Muscle of back (tissue), 3 donors: ENCODE measurements at regions not wholly inside any gene's neighbourhood (a gene's known extent, or its start where the extent isn't known, plus 50 kb on each side); places are given as distances from the start of the nearest gene placed in this dataset.

Experiments
- DNase-seq, 3 donors: peaks; one replicate each; pipeline versions ENCODE4 v3.0.0 to v3.0.0-alpha.2; 2013

DNA sequence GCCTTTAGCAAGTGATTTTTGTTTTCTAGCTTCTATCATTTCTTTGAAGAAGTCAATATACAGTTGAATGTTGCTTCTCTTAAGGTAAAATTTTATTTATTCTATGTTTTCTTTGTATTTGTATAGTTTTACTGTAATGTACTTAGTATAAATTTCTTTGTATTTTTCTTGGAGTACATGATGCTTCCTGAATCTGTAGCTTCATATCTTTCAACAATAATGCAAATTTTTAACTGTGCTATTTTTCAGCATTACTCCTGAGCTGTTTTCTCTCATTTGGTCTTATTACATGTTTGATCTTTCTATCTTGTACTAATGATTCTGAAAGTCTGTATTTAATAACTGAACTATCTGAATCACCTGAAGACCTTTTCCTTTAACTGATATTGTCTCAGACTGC, 253.9 kb upstream of the NXPH2 start:
- DNase-seq: no peak

DNA sequence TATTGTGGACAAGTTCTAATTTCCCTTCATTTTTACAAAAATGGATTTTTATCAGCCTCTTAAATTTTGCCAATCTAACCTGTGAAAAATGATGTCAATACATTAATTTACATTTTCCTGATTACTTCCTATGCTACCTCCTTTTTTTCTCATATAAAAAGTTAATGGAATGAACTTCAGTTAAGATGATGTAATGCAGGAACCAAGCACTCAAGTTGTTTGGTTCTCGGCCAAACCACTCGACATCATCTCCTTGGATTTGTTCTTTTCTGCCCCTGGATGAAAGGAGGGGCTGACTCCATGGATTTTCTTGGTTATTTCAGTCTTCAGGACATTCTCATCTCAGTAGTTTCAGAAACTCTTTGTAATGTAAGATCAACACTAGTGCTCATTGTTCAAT, 253.1 kb upstream of the NXPH2 start:
- peak in 2 of 3 donors; percentile 1 to 39 for DNase-seq

DNA sequence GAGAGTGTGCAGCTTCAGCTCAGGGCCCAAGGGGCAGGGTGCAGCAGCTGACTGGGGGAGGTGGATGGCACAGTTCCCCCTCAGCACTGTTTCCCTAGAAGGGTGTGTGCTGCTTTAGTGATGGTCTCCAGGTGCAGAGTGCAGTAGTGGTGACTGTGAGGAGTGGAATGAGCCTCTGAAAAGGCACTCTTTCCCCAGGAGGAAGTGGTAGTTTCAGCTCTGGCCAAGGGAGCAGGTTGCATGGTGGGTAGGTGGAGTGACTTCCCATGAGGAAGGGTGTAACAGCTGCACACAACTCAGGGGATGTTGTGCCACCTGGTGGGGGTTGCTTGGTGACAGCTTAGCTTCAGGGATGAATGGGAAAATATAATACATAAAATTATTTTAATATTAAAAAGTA, 251.5 kb upstream of the NXPH2 start:
- DNase-seq: peak in 1 of 3 donors; percentile 2

DNA sequence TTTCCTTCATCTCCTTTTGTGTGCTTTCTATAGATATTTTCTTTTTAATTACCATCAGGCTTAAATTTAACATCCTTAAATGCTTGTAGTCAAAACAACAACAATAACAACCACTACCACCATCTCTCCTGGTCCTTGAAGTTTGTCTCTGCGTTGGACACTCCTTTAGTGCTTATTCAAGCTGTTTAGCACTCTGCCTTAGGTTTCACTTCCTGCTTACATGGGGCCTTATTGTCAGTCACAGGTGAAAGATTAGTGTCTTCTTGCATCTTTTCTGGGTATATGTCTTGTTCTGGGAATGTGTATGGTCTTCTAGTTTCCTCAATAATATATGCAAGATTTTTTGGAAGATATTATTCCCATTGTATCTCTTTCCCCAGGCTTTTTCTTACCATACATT, 240.1 kb upstream of the NXPH2 start:
- no peak for DNase-seq

DNA sequence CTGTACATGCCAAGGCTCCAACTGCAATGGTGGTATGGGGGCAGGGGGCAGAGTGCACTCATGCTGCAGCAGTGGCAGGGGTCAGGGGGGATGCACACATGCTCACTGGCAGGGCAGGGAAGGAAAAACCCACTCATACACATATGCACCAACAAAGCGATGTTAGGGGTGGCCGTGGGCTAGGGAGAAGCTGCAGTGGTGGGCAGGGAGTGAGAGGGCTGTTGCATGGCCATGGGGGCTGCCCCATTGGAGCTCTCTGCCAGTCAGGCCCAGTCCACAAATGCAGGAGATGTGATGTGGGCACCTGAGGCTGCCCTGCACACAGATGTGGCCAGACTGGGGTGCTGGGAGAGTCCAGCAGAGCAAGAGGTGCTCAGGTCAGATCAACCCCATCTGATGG, 238.1 kb upstream of the NXPH2 start:
- DNase-seq: no peak

DNA sequence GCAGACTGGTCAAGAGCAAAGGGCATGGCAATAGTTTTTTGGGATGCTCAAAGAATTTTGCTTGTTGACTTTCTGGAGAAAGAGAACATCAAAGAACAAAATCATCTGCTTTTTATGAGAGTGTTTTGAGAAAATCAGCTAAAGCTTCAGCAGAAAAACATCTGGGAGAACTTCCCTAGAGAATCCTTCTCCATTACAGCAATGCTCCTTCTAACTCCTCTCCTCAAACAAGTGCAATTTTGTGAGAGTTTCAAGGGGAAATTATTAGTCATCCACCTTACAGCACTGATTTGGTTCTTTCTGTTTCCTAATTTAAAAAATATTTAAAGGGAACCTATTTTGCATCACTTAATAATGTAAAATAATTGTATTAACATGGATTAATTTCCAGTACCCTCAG, 226.9 kb upstream of the NXPH2 start:
- peak in 1 of 3 donors; percentile 9 for DNase-seq

DNA sequence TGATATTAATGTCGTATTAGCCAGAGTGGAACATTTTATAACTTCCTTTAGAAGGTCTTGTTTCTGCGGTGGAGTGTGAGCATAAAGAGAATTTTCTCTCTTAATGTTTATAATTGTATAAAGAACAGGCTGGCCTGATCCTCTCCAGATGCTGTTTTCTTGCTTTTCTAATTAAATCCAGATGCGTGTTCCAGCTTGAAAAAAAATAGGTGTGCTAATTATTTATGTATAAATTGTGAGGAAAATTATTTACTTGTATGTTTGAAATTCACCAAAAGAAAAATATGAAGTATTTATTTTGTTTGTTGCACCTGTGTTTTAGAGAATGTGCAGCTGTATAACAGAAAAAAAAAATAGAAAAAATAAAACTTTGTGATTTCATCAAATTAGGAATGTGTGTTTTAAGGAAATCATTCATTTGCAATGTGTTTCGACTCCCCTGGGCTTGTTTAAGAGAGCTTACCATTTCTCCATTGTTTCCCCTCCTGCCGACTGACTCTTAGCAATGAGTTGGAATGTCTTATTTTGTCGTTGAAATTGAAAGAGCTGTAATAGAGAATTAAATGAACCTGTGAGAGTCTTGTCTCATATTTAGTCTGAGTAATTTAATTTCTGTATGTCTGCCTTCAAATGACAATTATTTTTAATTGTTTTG, 220.1 kb upstream of the NXPH2 start:
- peak; percentile 8 to 25 (median 16) for DNase-seq

DNA sequence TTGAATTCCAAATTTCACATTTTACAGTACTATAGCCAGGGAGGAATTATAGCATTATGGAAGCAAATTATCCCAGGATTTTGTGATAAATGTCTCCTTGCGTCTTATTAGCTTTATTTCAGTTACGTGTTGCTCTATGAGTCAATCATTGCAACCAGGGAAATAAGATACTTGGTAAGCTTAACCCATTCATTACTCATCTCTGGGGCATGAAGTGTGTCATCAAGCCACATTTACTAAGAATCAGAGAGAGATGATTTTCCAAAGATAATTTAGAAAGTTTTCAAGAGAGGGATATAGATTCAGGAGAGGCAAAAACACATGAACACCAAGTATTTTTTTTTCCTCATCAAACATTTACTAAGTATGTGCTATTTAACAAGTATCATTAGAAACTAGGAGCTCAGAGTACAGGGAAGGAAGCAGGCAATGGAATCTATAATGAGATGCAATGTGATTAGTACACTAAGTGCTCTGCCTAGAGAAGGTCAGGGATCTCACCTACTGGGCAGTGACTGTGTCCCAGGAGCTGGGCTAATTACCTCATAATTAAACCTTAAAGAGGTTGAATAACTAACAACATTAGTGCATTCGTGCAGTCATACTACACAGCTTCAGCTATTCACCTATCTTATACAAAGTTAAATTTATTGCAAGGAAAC, 217.8 kb upstream of the NXPH2 start:
- DNase-seq: peak in 1 of 3 donors; percentile 62

DNA sequence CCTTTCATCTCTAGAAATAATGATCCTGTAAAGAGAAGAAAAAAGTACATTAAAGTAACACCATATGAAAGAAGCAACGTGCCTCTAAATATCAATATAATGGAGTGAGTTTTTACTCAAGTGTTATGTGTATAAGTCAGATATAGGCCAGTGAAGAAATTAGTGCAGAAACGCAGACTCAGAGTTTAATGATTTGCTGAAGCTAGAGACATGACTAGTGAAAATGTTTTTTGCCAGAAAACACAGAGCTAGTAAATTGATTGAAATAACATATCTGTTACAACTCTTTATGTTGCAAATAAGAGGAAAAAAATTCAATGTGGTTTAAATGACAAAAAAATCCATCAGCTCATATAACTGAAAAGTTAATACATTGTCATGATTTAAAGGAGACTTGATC, 217.2 kb upstream of the NXPH2 start:
- DNase-seq: no peak

DNA sequence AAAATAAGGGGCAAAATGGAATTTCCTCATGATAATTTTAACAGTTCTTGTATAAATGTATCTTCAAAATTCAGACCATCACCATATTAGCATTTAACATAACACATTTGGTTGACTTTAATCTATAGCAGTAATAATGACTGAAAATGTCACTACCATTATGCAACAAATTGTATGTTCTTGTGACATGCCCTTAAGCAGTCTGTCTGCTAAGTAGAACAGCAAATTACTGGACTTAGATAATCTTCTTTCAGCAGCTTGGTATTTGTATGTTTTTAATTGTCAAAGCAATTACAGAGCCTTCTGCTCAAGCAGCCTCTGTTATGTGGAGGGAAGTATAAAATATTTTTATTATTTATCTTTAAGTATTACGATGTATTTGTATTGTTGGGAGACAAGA, 214.3 kb upstream of the NXPH2 start:
- DNase-seq: no peak

DNA sequence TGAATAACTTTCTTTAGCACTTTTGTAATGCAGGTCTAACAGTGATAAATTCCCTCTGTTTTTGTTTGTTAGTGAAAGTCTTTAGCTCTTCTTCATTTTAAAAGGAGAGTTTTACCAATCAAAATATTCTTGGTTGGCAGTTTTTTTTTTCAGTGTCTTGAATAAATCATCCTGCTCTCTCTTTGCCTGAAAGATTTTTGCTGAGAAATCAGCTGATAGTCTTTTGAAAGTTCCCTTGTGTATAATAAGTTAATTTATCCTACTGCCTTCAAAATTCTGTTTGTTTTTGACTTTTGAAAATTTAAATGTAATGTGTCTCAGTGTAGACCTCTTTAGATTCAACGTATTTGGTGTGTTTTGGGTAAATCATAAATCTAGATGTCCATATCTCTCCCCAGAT, 205.7 kb upstream of the NXPH2 start:
- DNase-seq: no peak

DNA sequence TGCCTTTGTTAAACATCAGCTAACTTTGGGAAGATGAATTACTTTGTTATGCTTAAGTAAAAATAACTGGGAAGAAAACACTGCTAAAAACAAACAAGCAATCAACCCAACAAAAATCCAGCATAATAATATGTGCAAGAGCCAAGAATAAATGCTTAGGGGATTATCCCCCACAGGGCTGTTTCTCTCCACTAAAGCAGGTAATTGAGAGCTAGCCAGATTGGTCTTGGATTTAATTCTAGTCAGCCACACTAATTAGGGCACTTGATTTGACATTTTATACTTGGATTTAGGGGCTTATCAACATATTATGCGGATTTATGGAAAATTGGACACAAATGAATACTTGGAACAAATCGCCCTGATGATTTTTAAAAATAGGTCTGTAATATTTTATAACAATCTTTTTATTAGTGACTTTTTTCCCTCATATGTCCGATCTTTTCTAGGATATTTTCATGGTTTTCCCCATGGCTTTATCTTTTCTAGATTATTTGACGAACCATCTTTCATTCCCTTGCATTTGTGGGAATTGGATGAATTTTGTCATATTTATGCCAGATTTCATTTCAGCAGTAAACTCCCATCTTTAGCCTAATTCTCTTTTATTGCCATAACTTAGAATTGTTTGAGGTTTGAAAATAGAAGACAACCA, 199.1 kb upstream of the NXPH2 start:
- peak; percentile 9 to 56 (median 25) for DNase-seq

DNA sequence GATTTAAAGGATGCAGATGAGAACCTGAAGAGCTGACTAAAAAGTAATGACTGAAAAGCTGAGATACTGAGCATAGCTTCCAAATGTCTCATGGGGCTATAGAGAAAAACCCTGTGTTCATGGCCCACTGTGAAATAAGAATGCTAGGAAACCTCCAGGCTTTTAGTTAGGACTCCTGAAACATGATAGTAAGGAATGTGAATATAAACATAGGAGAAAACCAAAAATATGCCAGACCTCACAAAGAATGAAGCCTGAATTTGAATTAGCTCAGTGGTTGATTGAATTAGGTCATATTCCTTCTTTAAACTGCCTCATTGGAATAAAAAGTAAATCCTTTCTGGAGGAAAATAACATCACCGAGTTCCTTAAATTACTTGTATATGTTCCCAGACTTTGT, 194.5 kb upstream of the NXPH2 start:
- peak in 1 of 3 donors; percentile 78 for DNase-seq

DNA sequence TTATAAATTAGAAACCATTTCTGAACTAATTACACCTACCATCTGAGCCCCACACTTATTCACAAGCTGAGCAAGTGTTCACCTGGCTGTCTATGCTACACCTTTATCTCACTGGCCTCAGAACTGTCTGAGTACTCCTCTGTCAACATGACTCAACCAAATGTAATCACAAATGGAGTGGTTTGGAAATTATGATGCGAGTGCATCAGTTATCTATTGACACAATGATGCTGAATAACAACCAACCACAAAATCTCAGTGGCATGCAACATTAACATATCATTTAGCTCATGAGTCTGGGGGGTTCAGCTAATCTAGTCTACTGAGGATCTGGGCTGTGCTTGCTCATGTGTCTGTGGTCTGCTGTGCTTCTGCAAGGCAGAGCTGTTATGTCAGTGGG, 184.2 kb upstream of the NXPH2 start:
- no peak for DNase-seq

DNA sequence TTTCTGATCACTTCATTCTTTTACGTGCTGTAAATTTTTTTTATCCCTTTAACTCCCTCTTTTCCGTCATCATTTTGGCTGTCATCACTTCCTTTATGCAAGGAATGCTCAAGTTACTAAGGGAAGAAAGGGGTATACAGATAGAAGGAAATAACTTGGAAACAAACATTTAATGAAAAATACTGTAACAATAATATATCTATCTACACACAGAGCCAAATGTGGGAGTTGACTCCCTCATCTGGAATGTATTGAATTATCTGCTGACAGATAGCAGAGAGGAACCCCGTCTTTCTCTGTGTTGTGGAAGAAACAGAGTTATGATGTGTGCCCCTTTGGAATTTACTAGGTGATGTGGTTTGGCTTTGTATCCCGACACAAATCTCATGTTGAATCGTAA, 182.5 kb upstream of the NXPH2 start:
- peak in 1 of 3 donors; percentile 44 for DNase-seq

DNA sequence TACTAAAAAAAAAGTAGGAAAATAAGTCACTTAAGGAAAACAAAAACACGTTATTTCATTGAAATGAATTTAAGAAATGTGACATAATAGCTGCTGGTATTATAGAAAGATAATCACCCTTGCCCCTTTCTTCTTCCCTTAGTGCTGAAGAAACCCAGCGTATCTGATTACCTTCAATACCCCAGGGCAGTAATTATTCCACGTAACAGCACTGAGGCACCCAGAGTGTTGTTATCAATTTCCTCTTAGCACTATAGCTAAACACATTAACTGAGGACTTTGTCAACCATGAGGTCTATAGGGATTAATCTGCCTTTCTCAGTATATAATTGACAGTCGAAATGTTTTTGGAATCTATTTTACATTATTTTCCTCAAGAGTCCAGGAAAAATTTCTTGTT, 180.0 kb upstream of the NXPH2 start:
- no peak for DNase-seq

DNA sequence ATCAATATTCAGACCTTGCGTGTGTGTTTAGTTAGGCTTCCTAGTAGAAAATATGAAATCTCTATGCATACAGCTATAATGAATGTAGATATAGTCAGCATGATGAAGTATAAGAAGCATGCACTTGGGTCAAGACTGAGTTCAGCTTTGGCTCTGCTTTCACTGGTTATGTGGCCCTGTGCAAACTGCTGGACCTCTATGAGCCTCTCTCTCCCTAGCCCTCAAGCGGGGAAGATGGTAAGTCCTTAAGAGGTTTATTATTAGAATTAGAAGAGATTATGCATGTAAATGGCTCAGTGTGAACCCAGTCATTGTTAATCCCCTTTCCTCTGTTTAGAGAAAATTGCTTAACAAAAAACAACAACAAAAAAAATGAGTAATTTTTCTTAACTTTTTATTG, 178.8 kb upstream of the NXPH2 start:
- DNase-seq: no peak

DNA sequence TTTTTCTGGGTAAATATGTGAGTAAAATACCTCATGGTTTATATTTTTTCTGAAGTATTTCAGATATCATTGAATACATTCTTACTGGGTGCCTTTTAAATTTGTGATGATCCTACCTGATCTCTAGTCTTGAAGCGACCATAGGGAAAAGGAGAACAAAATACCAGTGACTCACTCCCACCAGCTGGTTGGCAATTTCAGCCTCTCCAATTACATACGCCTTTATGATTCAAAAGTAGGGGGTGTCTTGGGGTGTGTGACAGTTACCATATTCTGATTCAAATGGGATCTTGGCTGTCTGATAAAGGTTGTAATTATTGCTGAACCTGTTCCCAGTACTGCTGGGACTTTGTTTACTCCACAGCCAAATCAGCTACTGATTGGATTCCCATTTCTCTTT, 175.9 kb upstream of the NXPH2 start:
- no peak for DNase-seq

DNA sequence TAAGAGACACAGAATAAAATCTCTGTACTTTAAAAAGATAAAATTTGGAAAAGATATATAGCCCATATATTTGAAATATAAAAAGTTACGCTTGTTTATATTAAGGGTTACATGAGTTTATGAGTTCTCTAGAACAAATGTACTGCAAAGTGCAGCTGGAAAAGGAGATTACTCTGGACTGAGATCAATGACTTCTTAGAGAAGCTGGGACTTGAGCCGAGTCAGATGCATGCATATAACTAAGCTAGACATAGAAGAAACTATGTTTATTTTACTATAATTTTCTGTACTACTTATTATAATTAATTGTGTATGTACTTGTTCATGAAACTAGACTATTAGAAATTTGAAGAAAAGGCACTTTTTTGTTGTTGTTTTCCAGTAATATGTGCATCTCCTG, 170.3 kb upstream of the NXPH2 start:
- DNase-seq: peak in 2 of 3 donors; percentile 51 to 56

DNA sequence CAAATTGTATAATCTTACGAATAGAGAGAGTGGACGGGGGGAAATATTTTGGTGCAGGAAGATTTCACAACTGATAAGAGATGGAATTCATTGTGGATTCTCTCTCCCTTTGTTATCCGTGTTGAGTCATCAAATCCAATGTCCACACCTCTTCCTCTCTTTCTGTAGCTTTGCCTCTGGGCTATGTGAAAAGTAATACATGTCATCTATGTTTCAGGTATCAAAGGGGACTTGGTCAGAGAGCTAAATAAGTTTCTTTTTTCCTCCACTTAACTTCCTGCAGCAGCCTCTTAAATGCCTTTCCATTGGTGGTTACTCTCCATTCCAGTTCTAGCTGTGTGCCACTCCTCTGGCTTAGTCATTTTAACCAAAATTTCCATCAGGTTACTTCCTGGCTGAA, 169.3 kb upstream of the NXPH2 start:
- no peak for DNase-seq

DNA sequence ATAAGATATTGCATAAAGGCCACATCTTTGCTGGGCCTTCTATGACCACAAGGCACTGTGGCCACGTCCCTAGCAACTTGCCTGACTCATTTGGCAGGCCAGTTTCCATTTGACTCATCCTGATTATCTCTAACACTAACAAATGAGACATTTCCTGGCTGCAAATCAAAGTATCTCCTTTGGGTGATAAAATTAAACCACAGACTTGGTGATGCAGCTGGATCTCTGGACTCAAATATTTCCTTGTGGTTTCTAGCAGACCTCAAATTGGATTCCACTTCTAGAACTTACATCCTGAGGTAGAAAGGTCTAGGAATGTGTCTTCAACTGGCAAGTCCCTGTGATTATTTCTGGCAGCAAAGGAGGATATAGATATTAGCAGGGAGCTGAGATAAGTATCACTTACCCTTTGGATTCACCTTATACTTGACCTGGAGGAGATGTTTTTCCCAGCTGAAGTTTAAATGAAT, 167.9 kb upstream of the NXPH2 start:
- peak in 2 of 3 donors; percentile 25 to 96 for DNase-seq

DNA sequence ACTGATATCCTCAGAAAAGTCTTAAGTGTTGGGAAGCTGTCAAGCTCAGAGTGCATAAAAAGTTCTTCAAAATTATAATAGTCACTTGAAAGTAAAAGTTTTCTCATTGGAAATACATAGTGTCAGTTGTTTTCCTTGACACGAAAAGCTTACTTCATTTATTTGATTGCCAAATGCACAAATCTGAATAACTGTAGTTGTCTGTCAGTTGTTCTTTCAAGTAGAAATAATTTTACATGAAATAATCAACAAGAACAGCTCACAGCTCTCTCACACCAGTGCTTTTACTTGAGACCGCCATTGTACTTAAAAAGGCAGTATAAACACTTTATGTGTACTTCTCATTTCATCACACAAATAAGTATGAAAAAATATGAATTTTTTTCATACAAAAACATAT, 163.3 kb upstream of the NXPH2 start:
- no peak for DNase-seq

DNA sequence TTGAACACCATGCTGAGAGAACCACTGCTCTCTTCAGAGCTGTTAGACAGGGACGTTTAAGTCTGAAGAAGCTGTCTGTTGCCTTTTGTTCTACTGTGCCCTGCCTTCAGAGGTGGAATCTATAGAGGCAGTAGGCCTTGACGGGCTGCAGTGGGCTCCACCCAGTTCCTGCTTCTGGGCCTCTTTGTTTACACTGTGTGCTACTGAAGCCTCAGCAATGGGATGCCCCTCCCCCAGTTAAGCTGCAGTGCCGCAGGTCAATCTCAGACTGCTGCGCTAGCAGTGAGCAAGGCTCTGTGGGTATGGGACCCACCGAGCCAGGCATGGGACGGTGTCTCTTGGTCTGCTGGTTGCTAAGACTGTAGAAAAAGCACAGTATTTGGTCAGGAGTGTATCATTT, 162.3 kb upstream of the NXPH2 start:
- no peak for DNase-seq
